VCaP (cell line): ENCODE measurements at regions not wholly inside any gene's neighbourhood (a gene's known extent, or its start where the extent isn't known, plus 50 kb on each side); places are given as distances from the start of the nearest gene placed in this dataset.
A peak's percentile ranks its signal among the peaks of the same experiment; 100 is the strongest.

Source experiments
- H3K27ac ChIP-seq: fragments of 450-650 bp; 2 replicates; pipeline ENCODE4 v1.5.1; 2017
- TF ChIP-seq, protein P1 (sequence below): fragments of 450-650 bp; conservative IDR thresholded peaks from 2 replicates; pipeline ENCODE4 v1.5.1; 2017; ENCODE audit warnings: mild to moderate bottlenecking, moderate library complexity

DNA sequence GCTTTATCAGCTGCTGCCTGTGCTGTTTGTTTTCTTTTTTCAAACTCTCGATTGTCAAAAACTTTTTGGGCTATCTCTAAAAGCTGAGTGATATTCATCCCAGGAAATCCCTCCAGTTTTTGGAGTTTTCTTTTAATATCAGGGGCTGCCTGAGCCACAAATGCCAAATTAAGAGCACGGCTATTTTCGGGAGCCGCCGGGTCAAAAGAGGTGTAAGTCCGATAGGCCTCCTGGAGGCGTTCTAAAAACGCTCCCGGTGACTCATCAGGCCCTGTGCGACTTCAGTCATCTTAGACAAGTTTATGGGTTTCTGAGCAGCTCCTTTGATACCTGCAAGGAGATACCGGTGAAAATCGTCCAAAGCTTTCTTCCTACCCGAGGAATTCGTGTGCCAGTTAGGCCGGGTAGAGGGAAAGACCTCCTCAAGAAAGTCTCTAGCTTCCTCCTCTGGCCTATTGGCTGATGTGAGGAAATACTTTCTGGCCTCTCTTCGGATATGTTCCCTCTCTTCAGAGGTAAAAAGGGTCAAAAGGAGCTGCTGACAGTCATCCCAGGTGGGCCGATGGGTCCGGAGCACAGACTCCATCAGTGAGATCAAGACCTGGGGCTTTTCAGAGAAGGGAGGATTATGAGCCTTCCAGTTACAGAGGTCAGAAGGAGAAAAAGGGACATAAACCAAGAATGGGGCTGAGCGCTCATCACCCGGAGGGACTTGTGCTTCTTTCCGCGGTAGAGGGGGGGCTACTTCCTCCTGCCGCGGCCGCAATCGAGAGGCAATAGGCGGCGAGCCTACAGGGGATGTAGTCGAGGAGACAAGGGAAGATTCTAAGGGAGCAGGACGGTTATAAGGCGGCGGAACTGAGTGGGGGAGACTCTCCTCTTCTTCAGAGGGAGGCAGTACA, 151.1 kb downstream of the TRIM27 start:
- no peak overlapping the region for H3K27ac ChIP-seq
- TF ChIP-seq, protein P1, sequence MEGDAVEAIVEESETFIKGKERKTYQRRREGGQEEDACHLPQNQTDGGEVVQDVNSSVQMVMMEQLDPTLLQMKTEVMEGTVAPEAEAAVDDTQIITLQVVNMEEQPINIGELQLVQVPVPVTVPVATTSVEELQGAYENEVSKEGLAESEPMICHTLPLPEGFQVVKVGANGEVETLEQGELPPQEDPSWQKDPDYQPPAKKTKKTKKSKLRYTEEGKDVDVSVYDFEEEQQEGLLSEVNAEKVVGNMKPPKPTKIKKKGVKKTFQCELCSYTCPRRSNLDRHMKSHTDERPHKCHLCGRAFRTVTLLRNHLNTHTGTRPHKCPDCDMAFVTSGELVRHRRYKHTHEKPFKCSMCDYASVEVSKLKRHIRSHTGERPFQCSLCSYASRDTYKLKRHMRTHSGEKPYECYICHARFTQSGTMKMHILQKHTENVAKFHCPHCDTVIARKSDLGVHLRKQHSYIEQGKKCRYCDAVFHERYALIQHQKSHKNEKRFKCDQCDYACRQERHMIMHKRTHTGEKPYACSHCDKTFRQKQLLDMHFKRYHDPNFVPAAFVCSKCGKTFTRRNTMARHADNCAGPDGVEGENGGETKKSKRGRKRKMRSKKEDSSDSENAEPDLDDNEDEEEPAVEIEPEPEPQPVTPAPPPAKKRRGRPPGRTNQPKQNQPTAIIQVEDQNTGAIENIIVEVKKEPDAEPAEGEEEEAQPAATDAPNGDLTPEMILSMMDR, result no peak

DNA sequence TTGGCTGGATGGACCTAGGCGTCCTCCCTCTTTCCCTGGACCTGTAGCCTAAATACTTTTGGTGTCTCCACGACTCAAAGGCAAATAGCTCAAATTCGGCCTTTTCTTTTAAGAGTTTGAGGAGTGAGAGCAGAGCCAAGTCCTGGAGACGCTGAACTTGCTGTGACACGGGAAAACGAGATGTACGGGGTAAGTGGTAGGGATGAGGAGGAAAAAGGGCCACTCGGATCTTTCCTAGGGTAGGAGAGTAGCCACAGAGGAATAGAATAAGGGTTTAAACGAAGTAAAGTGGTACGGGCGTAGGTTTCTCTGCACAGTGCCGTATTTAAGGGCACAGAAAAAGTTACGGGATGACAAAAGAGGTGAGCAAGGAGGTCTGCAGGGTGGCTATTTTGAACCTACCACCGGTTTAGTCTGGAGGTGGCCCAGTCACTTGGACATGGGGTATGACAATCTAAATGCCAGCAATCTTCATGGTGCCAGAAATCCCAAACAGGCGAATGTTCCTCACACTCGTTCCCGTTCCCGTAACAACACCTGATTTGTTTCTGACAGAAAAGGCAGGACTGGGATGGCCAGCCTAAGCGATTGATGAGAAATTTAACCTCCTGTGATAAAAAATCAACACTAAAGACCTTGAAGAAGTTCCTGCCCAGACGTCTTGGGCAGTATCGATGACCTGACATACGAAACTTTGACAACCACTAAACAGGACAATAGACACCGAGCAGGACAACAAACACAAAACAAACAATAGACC, 149.3 kb downstream of the TRIM27 start:
- TF ChIP-seq, protein P1, result no peak
- no peak overlapping the region for H3K27ac ChIP-seq

DNA sequence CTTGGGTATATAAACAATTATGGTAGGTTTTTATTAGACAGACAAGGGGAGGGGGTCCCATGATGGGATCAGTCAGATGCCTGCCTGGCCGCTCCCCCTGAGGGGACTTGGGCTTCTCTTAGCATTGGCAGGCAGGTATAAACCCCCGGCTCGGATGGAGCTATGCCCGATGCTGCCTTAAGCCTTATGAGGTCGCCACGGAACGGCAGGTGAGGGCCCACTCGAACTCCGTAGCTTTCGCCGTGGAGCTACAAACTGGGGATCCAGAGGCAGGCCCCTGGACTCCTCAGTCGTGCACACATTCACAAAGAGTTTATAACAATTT, 148.8 kb downstream of the TRIM27 start:
- TF ChIP-seq, protein P1, result no peak
- H3K27ac ChIP-seq, result no peak overlapping the region

DNA sequence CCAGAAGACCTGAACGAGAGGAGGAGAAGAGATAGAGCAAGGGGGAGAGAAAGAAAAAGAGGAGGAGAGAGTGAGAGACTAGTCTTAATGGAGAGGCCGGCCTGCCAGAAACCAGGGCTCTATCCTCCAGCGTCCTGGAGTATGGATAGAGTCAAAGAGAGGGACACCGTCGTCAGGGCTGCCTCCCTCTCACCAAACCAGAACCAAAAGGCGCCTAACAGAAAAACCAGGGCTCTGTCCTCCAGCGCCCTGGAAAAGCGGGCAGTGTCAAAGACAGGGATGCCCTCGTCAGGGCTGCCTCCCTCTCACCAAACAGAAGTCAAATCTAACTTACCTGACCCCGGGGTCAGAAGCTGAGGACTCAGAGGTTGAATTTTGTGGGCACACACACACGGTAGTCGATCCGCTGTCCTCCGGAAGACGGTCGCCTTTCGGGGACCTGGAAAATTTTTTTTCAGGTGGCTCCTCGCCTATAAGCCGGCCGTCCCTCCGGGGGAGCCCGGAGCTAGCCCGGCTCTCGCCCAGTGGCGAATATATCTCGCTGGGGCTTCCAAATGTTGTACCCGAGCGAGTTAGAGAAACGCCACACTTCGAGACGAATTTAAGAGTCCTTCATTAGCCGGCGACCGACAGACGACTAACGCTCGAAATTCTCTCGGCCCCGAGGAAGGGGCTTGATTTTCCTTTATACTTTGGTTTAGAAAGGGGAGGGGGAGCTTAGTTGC, 148.2 kb downstream of the TRIM27 start:
- TF ChIP-seq, protein P1, result no peak
- peak overlapping the region; percentile 44 for H3K27ac ChIP-seq

DNA sequence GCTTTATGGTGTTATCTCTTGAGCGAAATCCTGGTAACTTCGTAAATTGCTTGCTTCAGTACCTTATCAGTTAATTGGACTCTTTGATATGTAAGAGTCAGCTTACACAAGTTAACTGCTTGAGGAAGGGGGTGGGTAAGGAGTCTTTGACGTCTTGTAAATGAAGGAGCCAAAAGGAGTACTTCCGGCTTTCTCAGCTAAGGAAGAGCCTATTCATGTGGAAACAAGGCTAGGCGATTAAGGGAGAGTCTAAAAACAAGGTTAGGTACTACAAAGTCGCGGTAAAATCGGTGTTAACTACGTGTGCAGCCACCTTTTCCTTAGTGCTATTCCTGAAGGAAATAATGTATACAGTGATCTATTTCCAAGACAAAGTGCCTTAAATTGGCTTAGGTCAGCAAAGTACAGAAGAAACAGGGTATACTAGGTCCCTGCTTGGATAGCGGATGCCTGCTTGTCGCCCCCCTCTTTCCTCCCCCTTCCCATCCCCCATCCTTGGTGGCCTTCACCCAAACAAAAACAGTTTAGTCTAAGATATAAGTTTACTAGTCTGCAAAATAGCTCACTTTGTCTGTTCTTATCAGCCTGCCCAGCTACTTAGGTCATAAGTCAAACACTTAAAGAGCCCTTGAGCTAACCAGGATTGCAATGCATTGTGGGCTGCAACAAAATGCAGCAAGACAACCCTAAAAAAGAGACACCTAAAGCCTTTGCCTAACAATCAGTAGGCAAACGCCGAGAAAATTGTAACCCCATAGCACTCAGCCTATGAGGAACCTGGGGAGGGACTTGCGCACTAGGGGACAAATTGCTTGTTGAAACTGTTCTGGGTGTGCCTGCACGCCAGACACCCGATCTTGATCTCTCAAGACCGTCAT, 147.3 kb downstream of the TRIM27 start:
- TF ChIP-seq, protein P1, result no peak
- H3K27ac ChIP-seq, result peak overlapping the region; percentile 44

DNA sequence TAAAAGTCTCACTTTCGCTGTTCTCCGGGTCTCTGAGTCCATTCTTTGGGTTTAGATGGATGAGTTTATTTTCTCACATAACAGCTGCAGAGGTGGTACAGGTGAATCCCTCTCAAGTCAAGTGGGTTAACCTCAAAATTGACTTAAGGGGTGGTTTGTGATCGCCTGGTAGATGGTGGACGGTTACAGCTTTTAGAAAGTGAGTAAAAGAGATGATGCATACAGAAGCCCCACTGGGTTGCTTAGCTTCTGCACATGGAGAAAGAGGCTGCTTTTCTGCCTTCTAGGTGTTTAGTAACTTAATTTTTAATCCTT, 146.7 kb downstream of the TRIM27 start:
- TF ChIP-seq, protein P1, result no peak
- no peak overlapping the region for H3K27ac ChIP-seq
